ENCODE measurements at regions not wholly inside any gene's neighbourhood (a gene's known extent, or its start where the extent isn't known, plus 50 kb on each side); places are given as distances from the start of the nearest gene placed in this dataset.

- in situ Hi-C loops (cut with HindIII; ENCODE audit: low pct_ligation_motif_present, low sequenced_read_pairs), result no loop called here
- H3K4me3 ChIP-seq (ENCODE audit: low read depth, low read length), result no peak overlapping the region
- TF ChIP-seq CTCF (IDR thresholded peaks at IDR 0.05; ENCODE audit: low read depth, low read length, missing control alignments), result no peak
- no peak for DNase-seq
- no peak overlapping the region for H3K27ac ChIP-seq
- no peaks in the 10 kb centered on the region for H3K36me3 ChIP-seq (replicated peaks)
- no peaks in the 10 kb centered on the region for H3K27me3 ChIP-seq (replicated peaks)
Measured at GRCh38 chr17:6196355-6196754, 126.2 kb downstream of the WSCD1 start.

GRCh38 chr17:6195123-6195522 is 124.9 kb downstream of the WSCD1 start:
- no peaks in the 10 kb centered on the region for H3K36me3 ChIP-seq (replicated peaks)
- no peak for DNase-seq
- H3K4me3 ChIP-seq (ENCODE audit: low read depth, low read length), result no peak overlapping the region
- no peaks in the 10 kb centered on the region for H3K27me3 ChIP-seq (replicated peaks)
- no peak overlapping the region for H3K27ac ChIP-seq
- in situ Hi-C loops (cut with HindIII; ENCODE audit: low pct_ligation_motif_present, low sequenced_read_pairs), result no loop called here
- no peak for TF ChIP-seq CTCF (IDR thresholded peaks at IDR 0.05; ENCODE audit: low read depth, low read length, missing control alignments)

GRCh38 chr17:6191405-6192324 is 121.5 kb downstream of the WSCD1 start:
- H3K4me3 ChIP-seq (ENCODE audit: low read depth, low read length), result no peak overlapping the region

DNA sequence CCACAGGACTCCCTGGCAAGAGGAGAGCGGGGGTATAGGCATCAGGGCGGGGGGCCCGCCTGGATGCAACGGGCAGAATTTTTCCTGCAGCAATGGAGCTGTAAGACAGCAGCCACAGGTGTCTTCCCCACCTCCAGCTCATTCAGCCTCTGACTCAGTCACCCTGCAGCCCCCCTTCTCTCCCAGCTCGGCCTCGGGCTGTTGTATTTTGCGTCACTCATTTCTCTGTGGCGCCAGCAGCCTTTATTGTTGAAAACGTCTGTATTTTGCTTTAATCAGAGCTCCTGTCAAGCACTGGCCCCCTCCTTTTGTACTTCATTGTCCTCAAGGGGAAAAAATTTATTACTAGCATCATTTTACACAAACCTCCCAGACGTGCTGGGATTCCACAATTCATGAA is 117.7 kb downstream of the WSCD1 start:
- Histone ChIP-seq H3K27ac (no peak overlapping the region), H3K27me3 (replicated peaks) (no peaks in the 10 kb centered on the region), H3K36me3 (replicated peaks) (no peaks in the 10 kb centered on the region), H3K4me3 (ENCODE audit: low read depth, low read length) (no peak overlapping the region)
- no peak for DNase-seq
- in situ Hi-C loops (cut with HindIII; ENCODE audit: low pct_ligation_motif_present, low sequenced_read_pairs), result no loop called here
- no peak for TF ChIP-seq CTCF (IDR thresholded peaks at IDR 0.05; ENCODE audit: low read depth, low read length, missing control alignments)

More at GRCh38 chr17:6191405-6192324, 121.5 kb downstream of the WSCD1 start:
- H3K27ac ChIP-seq, result no peak overlapping the region
- TF ChIP-seq CTCF (IDR thresholded peaks at IDR 0.05; ENCODE audit: low read depth, low read length, missing control alignments), result no peak
- H3K36me3 ChIP-seq (replicated peaks), result no peaks in the 10 kb centered on the region
- no peaks in the 10 kb centered on the region for H3K27me3 ChIP-seq (replicated peaks)
- in situ Hi-C loops (cut with HindIII; ENCODE audit: low pct_ligation_motif_present, low sequenced_read_pairs), result no loop called here
- DNase-seq, result no peak

GRCh38 chr17:6186998-6187397 is 116.8 kb downstream of the WSCD1 start:
- H3K27me3 ChIP-seq (replicated peaks), result no peaks in the 10 kb centered on the region

More at GRCh38 chr17:6186998-6187397, 116.8 kb downstream of the WSCD1 start:
- H3K4me3 ChIP-seq (ENCODE audit: low read depth, low read length), result no peak overlapping the region
- TF ChIP-seq CTCF (IDR thresholded peaks at IDR 0.05; ENCODE audit: low read depth, low read length, missing control alignments), result no peak
- in situ Hi-C loops (cut with HindIII; ENCODE audit: low pct_ligation_motif_present, low sequenced_read_pairs), result no loop called here
- no peaks in the 10 kb centered on the region for H3K36me3 ChIP-seq (replicated peaks)
- no peak overlapping the region for H3K27ac ChIP-seq
- no peak for DNase-seq
